ENCODE measurements at regions not wholly inside any gene's neighbourhood (a gene's known extent, or its start where the extent isn't known, plus 50 kb on each side); places are given as distances from the start of the nearest gene placed in this dataset.

DNA sequence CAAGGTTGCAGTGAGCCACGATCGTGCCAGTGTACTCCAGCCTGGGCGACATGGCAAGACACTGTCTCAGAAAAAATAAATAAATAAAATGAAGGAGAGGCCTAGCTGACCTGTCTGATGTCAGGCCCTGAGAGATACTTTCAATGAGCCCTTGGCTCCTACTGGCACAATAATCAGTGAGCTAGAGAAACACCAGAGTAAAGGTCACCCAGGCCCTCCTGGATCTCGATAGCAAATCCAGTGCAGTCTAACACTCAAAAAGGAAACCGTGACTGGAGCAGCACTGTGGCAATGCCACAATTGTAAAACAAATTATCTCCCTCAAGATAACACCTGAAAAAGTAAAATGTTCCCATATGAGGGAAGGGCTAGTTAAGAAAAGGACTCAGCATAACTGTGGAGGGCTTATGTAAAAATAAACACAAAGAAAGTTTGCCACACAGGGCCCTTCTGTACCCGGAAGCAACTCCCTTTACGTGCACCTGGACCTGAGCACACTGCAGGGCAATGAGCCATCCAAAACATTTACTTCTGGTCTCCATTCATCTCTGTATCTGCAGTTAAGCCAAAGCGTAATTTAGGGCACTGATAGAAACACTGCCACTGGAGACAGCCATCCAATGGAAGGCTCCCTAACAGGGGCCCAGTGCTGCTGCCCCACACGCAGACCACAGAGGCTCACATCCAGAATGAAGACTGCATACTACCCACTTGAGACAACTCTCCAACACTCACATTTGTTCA, 293.1 kb upstream of the HSFY2 start:
- Mint-ChIP-seq H3K4me3 (no peak overlapping the region), H3K4me1 (no peaks in the 10 kb centered on the region), H3K27ac (no peak overlapping the region), H3K36me3 (ENCODE audit: low read depth) (peaks cover 4% of the 10 kb centered on the region), H3K9me3 (no peaks in the 10 kb centered on the region), H3K27me3 (no peaks in the 10 kb centered on the region)
- ChIA-PET CTCF (no interaction called here), POLR2A (no interaction called here)
- DNase-seq = no peak

- H3K4me1 Mint-ChIP-seq = no peaks in the 10 kb centered on the region
- no peaks in the 10 kb centered on the region for H3K27me3 Mint-ChIP-seq
- CTCF ChIA-PET = no interaction called here
- DNase-seq = no peak
- H3K9me3 Mint-ChIP-seq = no peaks in the 10 kb centered on the region
- peaks cover 4% of the 10 kb centered on the region for H3K36me3 Mint-ChIP-seq (ENCODE audit: low read depth)
- H3K4me3 Mint-ChIP-seq = no peak overlapping the region
- POLR2A ChIA-PET = no interaction called here
- no peak overlapping the region for H3K27ac Mint-ChIP-seq
Measured at GRCh38 chrY:19065119-19065518, 291.6 kb upstream of the HSFY2 start.

DNA sequence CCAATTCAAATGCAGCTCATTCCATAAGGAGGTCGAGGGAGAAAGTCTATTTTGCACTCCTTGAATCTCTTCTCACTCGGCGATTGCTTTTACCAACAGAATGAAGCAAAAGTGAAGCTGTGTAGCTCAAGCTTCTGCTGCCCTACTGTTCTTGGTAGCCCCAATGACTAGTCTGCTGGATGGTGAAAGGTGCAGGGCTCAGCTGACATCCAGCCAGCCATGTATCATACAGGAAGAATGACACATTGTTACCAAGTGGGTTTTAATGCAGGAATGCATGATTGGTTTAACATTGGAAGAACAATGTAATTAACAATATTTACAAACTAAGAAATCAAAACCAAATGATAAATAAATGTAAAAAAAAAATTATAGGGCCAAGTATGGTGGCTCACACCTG, 286.2 kb upstream of the HSFY2 start:
- POLR2A ChIA-PET = no interaction called here

DNA sequence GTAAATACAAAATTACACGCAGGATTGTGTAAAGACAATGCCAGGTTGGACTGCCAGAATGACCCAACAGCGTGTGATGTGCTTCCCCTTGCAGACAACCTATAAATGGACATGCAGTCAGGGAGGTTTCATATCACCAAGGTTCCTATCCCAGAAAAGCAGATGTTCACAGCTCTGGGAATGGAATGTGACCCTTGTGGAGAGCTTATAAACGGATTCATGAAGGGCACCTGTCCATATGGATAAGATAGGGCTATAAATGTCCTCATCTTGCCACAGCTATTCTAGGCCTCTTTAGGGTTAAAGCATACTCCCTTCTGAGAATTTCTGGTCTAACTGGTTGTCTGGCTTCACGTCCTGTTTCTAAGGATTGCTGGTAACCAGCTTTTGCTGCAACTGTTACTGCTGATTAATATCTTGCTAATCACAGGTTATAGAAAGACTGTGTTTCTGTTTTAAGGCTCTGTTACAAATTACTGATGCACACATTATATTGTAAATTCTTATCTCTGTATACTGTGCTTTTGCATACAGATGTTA, 285.4 kb upstream of the HSFY2 start:
- Mint-ChIP-seq H3K4me3 (no peak overlapping the region), H3K27ac (no peak overlapping the region), H3K9me3 (no peaks in the 10 kb centered on the region), H3K36me3 (ENCODE audit: low read depth) (no peaks in the 10 kb centered on the region), H3K4me1 (no peaks in the 10 kb centered on the region), H3K27me3 (no peaks in the 10 kb centered on the region)
- POLR2A ChIA-PET = no interaction called here
- DNase-seq = no peak
- CTCF ChIA-PET = no interaction called here

More for the DNA sequence above, 286.2 kb upstream of the HSFY2 start:
- Mint-ChIP-seq H3K4me1 (no peaks in the 10 kb centered on the region), H3K4me3 (no peak overlapping the region), H3K27me3 (no peaks in the 10 kb centered on the region), H3K36me3 (ENCODE audit: low read depth) (no peaks in the 10 kb centered on the region), H3K27ac (no peak overlapping the region), H3K9me3 (no peaks in the 10 kb centered on the region)
- DNase-seq = no peak
- CTCF ChIA-PET = no interaction called here

DNA sequence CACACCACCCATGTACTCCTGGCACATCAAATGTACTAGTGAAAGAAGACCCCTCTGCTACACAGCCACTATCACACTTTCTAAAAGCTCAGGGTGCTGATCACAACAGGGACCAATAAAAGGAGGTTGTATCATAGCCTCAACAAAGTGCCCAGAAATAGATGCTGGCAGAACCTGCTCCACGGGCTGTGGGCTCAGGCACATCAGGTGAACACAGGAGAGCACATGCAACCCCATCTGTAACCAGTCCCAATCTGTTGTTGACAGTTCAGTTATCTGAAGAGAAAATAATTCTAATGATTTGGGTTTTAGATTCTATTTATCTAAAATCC, 282.6 kb upstream of the HSFY2 start:
- CTCF ChIA-PET = no interaction called here
- Mint-ChIP-seq H3K27me3 (no peaks in the 10 kb centered on the region), H3K4me3 (no peak overlapping the region), H3K4me1 (no peaks in the 10 kb centered on the region), H3K9me3 (no peaks in the 10 kb centered on the region), H3K36me3 (ENCODE audit: low read depth) (no peaks in the 10 kb centered on the region), H3K27ac (no peak overlapping the region)
- DNase-seq = no peak
- POLR2A ChIA-PET = no interaction called here

- no peaks in the 10 kb centered on the region for H3K27me3 Mint-ChIP-seq
- CTCF ChIA-PET = no interaction called here
Measured at GRCh38 chrY:19055232-19056137, 281.9 kb upstream of the HSFY2 start.

GRCh38 chrY:19053806-19054205, 280.3 kb upstream of the HSFY2 start:
- POLR2A ChIA-PET = no interaction called here
- no peak for DNase-seq
- no peaks in the 10 kb centered on the region for H3K36me3 Mint-ChIP-seq (ENCODE audit: low read depth)
- no peak overlapping the region for H3K4me3 Mint-ChIP-seq
- H3K27ac Mint-ChIP-seq = no peak overlapping the region
- CTCF ChIA-PET = no interaction called here
- no peaks in the 10 kb centered on the region for H3K4me1 Mint-ChIP-seq
- no peaks in the 10 kb centered on the region for H3K27me3 Mint-ChIP-seq
- no peaks in the 10 kb centered on the region for H3K9me3 Mint-ChIP-seq

More at GRCh38 chrY:19055232-19056137, 281.9 kb upstream of the HSFY2 start:
- POLR2A ChIA-PET = no interaction called here
- DNase-seq = no peak
- no peaks in the 10 kb centered on the region for H3K36me3 Mint-ChIP-seq (ENCODE audit: low read depth)
- H3K27ac Mint-ChIP-seq = no peak overlapping the region
- no peak overlapping the region for H3K4me3 Mint-ChIP-seq
- no peaks in the 10 kb centered on the region for H3K4me1 Mint-ChIP-seq
- no peaks in the 10 kb centered on the region for H3K9me3 Mint-ChIP-seq

GRCh38 chrY:19051021-19051420, 277.5 kb upstream of the HSFY2 start:
- POLR2A ChIA-PET = no interaction called here
- Mint-ChIP-seq H3K27me3 (no peaks in the 10 kb centered on the region), H3K9me3 (no peaks in the 10 kb centered on the region), H3K36me3 (ENCODE audit: low read depth) (no peaks in the 10 kb centered on the region), H3K4me3 (no peak overlapping the region), H3K4me1 (no peaks in the 10 kb centered on the region), H3K27ac (no peak overlapping the region)
- CTCF ChIA-PET = no interaction called here
- no peak for DNase-seq

DNA sequence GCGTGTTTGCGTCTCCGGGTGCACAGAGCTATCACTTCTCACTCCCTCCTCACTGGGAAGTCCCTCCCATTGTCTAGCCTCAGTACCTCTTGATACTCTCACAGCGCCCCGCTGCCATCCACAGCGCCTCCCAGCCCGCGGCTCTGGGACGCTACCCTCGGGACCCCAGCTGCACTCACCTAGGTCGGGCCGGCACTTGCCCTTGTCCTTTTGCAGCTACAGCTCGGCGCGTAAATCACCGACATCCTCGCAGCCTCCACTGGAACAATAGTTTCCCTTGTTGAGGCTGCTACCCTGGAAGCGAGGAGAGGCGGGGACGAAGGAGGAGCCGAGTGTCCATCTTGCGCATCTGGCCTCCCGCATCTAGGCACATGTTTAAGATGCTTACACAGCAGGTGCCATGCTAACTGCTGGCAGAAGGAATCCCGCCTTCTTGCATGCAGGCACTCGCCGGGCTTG, 269.5 kb upstream of the HSFY2 start:
- no peak for DNase-seq
- no peaks in the 10 kb centered on the region for H3K4me1 Mint-ChIP-seq
- H3K27ac Mint-ChIP-seq = no peak overlapping the region
- H3K9me3 Mint-ChIP-seq = peaks cover 6% of the 10 kb centered on the region
- no peaks in the 10 kb centered on the region for H3K27me3 Mint-ChIP-seq
- ChIA-PET POLR2A (no interaction called here), CTCF (no interaction called here)
- H3K36me3 Mint-ChIP-seq (ENCODE audit: low read depth) = peaks cover 3% of the 10 kb centered on the region
- no peak overlapping the region for H3K4me3 Mint-ChIP-seq

GRCh38 chrY:19042306-19042958, 268.9 kb upstream of the HSFY2 start:
- POLR2A ChIA-PET = no interaction called here
- H3K27me3 Mint-ChIP-seq = no peaks in the 10 kb centered on the region
- H3K4me1 Mint-ChIP-seq = no peaks in the 10 kb centered on the region
- peaks cover 6% of the 10 kb centered on the region for H3K9me3 Mint-ChIP-seq
- CTCF ChIA-PET = no interaction called here
- H3K27ac Mint-ChIP-seq = no peak overlapping the region
- peaks cover 3% of the 10 kb centered on the region for H3K36me3 Mint-ChIP-seq (ENCODE audit: low read depth)
- DNase-seq = no peak
- H3K4me3 Mint-ChIP-seq = no peak overlapping the region

DNA sequence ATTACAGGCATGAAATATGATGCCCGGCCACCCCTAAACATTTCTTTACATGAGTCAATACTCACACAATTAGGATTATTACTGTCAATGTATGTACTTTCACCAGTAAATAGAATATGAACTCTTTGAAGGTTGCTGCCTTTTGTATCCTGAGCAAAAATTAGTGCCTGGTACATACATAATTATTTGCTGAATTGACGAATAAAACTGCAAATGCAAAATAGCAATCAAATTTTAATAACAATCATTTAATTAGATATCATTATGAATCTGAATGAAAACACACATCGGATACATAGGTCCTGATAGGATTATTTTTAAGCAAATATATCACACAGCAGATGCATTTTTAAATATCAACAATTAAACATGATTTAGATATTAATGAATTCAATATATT, 253.1 kb upstream of the HSFY2 start:
- no peak for DNase-seq
- Mint-ChIP-seq H3K36me3 (ENCODE audit: low read depth) (no peaks in the 10 kb centered on the region), H3K4me1 (no peaks in the 10 kb centered on the region), H3K27me3 (no peaks in the 10 kb centered on the region), H3K4me3 (no peak overlapping the region), H3K27ac (no peak overlapping the region), H3K9me3 (no peaks in the 10 kb centered on the region)
- ChIA-PET POLR2A (no interaction called here), CTCF (no interaction called here)

DNA sequence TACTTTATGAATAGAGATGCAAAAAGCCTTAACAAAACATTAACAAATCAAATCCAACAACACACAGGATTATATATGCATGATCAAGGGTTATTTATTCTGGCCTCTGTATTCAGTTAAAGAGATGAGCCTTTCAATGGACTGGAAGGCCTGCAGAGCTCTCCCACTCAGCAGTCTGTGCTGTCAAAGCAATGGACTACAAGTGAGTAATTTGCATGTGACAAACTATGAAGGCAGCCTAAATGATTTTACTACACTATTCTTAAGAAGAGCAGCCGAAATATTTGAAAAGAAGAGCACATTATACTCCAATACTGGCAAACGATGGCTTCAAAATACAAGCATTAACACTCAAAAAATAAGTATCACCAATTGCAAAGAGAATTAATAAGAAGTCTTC, 250.4 kb upstream of the HSFY2 start:
- CTCF ChIA-PET = no interaction called here
- Mint-ChIP-seq H3K36me3 (ENCODE audit: low read depth) (no peaks in the 10 kb centered on the region), H3K4me3 (no peak overlapping the region), H3K27me3 (no peaks in the 10 kb centered on the region), H3K9me3 (no peaks in the 10 kb centered on the region), H3K4me1 (no peaks in the 10 kb centered on the region), H3K27ac (no peak overlapping the region)
- DNase-seq = no peak
- POLR2A ChIA-PET = no interaction called here

- Mint-ChIP-seq H3K4me1 (no peaks in the 10 kb centered on the region), H3K36me3 (ENCODE audit: low read depth) (no peaks in the 10 kb centered on the region), H3K9me3 (no peaks in the 10 kb centered on the region), H3K27ac (no peak overlapping the region), H3K27me3 (no peaks in the 10 kb centered on the region), H3K4me3 (no peak overlapping the region)
- DNase-seq = no peak
- ChIA-PET POLR2A (no interaction called here), CTCF (no interaction called here)
Measured at GRCh38 chrY:19020193-19020592, 246.7 kb upstream of the HSFY2 start.

Measured in activated CD4-positive, alpha-beta T cell treated with anti-CD3 and anti-CD28 coated beads, Interleukin-2, amount 10 ng/mL, durations not matched to agents 7 days and 5 days (primary cell).